GM18858 (cell line): ENCODE measurements at regions not wholly inside any gene's neighbourhood (a gene's known extent, or its start where the extent isn't known, plus 50 kb on each side); places are given as distances from the start of the nearest gene placed in this dataset.

ENCODE experiments used
- ATAC-seq: cut with Tn5 transposase; IDR thresholded peaks from one replicate; pipeline ENCODE4 v1.9.1; 2021; ENCODE audit not compliant: unreplicated experiment

DNA sequence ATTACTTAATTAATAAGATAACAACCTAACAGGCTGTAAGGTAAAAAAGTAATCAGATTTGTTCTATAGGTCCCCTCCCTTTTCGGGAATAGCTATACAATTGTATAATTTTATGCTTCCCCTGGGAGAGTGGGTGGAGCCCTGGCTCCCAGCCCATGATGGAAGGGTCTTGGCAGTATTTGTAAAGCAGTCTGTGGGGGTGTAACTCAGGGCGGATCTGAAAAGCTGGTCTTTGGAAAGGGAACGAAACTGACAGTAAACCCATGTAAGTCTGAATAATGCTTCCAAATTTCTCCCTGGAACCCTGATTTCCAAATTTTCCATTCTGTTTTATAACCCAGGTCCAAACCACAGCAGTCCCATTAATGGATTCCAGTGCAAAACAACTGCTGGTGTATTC is 110.4 kb downstream of the DAD1 start:
- no peak for ATAC-seq

DNA sequence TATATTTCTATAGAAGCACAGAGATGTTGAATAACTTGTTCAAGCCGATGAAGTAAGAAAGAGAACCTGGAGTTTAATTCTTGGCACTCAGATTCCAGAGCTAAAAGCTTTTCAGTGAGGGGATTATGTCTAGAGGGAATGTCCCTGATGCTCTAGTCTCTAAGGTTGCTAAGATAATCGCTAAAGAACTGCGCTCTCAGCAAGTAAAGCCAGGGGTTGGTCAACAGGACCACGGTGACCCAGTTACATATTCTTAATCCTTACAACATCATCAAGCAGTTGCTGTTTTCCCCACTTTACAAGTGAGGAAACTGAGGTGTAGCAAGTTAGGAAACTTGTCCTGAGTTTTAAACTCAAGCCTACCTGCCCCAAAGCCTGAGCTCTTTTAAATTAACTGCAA is 110.8 kb downstream of the DAD1 start:
- ATAC-seq, result no peak

DNA sequence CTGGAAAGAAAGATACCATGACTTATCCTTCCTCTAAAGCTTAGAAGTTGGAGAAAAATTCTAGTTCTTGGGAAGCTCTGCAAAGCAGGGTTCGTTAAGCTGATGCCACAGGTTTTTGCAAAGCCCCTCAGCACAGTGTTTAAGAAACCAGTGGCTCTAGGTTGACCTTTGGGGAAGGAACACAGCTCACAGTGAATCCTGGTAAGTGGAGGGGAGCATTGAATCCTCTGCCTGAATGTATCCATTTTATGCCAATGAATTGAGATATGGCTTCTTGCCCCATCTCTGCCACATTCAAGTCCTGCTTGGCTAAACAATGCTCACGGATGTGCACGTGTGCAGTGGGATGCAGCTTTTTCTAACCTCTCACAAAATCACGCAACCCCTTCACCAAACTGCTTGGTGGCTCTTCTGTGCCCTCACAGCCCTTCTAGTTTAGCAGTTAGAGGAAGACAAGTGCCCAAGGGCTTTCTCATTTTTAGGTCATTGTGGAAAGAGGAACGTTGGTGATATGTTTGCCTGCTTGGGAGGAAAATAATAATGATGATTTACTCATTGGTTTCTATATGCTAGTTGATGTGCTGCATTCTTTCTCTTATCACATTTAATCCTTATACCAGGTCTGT is 111.3 kb downstream of the DAD1 start:
- ATAC-seq, result no peak

DNA sequence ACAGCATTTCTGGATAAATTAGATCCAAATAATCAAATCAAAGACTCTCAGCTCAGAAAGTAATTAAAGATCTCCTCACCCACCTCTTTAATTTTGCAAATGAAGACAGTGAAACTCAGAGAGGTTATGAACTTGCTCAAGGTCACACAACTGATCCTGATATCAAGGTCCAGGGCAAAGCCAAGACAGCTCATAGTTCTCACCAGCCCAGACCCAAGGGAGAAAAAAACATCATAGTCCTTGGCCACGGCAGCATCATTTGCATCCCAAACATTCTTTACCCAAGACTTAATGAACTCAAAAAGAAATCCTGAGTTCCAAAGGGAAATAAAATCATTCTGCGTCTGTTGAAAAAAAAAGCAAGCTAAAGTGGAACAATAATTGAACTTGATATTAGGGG is 112.1 kb downstream of the DAD1 start:
- ATAC-seq, result no peak

DNA sequence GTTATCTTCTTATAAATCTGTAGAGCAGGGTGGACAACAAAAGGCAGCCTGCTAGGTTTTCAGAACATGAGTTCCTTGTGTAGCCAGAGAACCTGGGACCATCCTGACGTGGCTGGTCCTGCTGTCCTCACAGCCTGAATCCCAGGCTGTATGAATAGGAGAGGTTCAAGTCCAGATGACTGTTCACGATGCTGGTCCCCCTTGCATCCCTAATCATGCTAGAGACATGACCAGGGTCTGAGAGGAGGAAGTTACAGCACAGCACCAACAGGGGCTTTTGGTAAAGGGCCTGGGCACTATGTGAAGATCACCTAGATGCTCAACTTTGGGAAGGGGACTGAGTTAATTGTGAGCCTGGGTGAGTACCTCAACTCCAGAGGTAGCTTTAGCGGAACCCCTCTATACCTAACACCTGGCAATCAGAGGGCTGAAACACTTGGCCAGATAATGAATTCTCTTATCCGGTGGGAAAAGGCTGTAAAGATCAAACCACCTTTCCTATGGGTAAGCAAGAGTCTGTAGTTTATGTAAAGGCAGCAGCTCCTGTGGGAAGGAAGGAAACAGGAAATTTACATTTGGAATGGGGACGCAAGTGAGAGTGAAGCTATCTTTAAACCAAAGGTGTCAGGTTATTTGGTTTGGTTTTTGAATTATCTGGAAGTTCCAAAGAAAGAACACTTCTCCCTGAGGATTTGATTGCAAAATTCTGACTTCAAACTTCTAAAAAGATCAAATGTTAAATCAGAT is 112.8 kb downstream of the DAD1 start:
- no peak for ATAC-seq

DNA sequence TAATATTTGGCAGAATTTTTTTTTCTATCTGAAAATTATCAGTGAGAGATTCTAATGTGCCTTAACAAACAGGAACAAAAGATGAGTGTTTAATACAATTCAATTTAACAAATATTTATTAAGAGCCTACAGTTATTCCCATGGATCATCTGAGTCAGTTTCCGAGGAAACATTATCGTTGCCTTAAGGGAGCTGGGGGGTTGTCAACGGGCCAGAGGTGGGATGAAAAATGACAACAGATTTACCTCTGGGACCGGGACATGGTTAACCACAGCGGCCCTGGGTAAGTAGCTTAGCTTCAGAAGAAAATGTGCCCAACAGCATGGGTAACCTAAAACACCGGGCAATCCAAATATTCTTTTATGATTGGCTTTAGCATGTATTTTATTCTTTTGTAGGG is 113.6 kb downstream of the DAD1 start:
- no peak for ATAC-seq

DNA sequence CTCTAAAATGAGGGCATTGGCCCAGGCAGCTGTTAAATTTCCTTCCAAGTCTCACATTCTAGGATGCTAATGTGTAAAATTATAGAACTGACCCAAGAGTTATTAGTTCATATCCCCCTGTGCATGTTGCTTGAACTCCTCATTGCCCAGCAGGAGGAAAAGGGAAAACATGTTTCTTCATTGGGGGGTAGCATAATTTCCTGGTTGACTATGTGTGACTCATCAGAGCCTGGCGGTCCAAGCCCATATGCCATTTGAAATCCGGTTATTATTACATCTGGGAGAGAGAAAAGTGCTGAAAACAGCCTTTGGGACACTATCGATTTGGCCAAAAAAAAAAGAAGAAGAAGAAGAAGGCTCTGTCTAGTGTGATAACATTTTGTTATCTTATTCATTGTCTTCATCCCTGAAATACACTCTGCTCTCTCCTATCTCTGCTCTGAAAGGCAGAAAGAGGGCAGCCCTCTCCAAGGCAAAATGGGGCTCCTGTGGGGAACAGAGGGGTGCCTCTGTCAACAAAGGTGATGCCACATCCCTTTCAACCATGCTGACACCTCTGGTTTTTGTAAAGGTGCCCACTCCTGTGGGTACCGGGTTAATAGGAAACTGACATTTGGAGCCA is 114.2 kb downstream of the DAD1 start:
- no peak for ATAC-seq

DNA sequence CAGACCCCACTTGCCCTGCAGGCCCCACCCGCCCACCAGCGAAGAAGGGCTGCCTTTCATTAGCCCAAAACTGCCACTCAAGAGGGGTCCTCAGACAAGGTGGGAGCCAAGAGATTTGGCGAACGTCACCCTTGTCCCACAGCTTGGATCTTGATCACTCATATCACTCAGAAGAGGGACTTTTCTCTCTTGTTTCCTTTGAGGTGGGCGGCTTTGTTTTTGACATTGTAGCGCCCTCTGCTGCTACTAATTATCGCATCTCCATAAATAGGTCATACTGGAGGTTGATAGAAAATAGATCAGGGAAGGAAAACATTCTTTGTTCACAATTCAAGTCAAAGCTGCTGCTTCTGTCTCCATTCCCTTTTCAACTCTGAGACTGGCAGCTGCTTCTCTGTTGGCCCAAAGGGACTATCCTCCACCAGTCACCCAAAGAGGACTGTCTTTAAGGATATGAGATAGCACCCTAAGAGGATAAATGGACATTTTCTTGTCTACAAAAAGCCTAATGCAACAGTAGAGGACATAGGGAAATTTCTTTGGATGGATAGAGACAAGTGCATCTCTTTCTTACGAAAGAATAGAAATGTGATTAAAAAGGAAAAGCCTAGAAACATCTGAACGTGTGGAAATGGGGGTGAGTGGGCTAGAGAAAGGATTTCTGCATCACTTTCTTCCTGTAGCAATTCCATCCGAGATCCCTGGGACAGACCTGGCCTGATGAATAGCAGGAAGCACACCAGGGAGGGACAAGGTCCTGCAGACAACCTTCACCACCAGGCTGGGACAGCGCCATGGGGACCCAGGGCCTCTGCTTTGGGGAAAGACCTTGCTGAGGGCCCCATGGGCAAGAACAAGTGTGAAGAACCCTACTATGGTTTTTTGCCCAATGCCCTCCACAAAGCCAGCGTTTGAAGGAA is 115.8 kb downstream of the DAD1 start:
- ATAC-seq, result peak; percentile 53

DNA sequence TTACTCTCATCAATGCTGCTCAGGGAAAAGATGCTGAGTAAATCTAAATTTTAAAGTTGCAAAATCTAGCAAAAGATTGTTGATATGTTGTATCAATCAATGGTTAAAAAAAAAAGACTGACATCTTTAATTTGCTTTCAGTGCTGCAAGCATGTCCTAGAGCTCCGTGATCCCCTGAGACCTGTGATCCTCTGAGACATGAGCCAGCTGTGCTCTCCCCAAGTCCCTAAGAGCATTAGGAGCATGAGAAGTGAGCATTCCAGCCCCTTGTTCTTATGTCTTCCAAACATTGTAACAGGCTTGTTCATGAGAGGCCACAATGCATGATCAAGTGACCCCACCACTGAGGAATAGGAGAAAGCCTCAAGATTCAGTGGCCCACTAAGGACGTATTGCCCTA is 116.6 kb downstream of the DAD1 start:
- ATAC-seq, result no peak

DNA sequence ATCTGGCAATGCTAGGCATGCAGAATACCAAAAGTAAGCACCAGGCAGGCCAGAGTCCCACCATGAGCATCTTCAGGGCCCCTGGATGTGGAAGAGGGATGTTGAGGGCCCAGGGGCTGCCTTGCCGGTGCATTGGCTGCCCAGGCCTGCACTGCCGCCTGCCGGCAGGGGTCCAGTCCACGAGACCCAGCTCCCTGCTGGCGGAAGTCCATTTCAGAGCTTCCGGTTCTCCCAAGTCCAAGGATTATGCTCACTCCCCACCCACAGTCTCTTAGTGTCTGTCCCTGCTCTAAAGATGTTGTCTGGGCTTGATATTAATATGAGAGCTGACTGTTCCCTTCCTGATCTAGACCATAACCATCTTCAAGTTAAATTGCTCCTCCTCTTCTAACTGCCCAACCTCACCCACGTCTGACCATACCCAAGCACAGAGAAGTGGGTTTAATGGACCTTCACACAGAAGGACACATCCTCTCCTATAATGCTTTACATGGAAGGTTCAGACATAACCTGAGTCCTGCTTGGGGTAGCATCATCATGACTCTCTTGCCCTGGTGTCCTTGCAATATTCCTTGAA is 117.4 kb downstream of the DAD1 start:
- ATAC-seq, result no peak

DNA sequence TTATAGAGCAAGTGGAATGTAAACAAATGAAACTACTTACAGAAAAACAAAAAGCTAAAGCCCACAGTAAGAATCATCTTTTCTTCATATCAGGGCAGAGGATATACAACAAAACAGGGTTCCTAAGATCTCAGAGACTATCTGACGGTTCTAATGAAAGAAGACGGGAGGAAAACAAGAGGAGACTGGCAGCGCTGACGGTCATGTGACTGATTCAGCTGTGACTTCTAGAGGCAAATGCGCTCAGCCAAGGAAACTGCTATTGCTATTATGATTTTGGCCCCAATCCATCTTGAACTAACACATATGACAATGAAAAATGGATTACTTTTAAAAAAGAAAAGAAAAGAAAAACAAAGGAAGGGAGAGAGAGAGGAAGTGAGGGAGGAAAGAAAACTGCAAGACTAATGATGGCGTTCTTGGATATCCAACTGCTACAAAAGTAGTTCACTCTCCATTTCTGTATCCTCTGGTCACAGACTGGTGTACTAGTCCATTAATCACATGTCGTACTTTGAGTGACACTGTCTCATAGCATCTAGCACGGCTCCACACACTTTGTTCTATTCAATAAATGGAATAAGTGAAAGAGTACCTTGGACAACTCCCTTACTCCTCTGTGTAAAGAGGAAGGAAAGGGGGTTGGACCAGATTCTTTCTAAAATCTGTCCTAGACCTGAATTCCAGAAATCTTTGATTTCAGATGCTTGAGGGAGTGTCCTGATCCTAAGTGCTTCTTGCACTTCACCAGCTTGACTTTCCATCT is 119.3 kb downstream of the DAD1 start:
- no peak for ATAC-seq

DNA sequence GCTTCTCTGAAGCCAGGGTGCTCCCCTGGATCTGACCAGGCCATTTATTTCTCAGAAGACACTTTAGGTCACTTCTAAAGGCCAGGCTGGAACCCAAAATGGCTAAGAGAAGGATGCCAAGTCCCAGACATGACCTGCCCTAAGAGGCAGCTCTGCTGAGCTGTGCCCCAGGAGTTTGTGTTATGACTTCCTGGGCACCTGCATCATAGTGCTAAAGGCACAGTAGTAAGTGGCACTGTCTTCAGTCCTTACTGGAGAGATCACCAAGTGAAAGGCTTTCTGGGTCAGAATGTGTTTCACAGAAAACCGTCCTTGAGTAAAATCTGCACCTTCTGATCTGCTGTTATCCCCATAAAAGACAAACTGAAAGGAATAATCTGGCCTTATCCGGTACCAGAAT is 120.2 kb downstream of the DAD1 start:
- no peak for ATAC-seq

DNA sequence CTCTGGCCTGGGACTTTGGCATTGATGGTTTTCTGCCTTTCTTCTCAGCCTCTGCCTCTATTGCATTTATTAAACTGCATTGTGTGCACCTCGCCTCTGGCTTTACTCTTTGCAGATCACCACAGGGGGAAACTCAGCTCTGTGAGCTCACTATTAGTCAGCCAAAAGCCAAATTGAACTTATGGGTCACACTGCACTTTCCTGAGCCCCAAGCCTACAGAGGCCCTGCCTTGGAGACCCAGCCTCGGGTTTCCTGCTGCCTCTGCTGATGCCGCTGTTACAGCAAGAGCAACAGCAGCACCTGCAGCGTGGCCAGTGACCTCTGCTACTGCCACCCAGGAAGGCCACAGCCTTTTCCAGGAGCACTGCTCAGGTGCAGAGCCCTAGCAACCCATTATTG is 122.5 kb downstream of the DAD1 start:
- ATAC-seq, result no peak

DNA sequence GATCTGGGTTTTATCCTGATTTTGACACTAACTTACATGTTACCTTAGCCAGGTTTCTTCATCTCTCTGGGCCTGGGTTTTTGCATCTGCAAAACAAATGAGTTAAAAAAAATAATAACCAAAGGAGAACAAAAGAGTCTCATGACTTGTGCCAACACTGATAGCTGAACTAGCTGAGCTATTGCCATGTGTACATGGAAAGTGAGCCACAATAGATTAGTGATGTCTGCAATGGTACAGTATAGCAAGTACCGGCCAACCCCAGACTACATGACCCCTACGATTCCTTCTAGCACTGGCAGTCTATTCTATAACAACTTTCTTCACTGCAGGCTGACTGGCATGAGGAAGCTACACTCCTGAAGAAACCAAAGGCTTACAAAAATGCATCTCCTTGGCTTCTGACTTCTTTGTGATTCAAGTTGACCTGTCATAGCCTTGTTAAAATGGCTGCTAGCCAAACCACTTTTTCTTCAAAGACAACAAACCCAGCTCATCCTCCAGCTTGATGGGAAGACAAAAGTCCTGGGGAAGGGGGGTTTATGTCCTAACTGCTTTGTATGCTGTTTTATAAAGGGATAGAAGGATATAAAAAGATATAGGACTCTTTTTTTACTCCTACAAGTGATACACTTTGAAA is 123.7 kb downstream of the DAD1 start:
- peak; percentile 2 for ATAC-seq

DNA sequence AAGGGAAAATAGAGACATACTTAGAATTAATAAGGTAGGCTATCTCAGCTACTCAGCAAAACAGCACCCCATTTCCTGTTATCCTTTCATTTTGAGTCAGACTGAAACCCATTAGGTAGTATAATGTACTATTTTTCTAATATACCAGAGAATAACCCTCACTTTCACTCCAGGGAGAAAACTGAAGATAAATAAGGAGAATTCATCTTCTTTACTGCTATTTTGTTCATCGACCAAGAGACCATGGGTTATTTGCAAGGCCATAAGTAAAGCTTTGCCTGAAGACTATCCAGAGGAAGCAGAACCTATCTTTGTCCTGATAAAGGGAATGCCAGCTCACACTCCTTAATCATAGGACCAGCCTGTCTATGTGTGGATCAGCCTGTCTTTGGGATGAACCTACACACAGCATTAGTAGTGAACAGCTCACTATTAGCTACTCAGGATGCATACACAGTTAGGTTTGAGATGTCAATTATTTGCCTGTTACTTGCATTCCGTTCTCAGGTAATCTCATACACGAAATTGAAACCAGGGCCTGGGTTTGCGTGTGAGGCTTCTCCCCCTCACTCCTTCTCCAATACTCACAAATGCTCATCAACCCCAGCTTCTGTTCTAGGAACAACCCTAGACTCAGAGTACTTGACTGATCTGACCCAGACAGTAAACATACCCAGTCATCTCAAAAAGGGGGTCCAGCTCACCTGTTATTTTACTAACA is 124.4 kb downstream of the DAD1 start:
- peak; percentile 58 for ATAC-seq

DNA sequence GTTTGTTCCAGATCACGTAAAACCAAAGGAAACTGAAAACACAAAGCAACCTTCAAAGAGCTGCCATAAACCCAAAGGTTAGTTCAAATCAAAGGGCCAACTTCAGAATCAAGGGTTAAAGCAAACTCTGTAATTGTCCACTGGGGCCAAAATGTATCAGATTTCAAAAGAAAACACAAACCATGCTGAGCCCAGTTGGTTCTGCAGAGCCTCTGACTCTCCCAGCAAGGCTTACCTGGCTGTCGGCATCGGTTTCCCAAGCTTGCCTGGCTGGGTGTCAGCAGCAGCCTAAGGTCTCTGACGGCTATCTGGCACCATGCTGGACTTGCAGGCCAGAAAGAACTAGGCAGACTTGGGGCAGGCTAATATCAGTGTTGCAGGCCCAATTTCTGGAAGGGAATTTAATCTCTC is 125.3 kb downstream of the DAD1 start:
- no peak for ATAC-seq

DNA sequence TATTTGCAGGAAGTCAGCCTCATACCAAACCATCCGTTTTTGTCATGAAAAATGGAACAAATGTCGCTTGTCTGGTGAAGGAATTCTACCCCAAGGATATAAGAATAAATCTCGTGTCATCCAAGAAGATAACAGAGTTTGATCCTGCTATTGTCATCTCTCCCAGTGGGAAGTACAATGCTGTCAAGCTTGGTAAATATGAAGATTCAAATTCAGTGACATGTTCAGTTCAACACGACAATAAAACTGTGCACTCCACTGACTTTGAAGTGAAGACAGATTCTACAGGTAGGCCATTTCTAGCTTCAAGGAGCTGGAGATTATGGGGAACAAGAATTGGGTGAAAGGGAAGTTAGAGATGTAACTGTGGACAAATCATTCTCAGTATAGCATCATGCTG is 126.1 kb downstream of the DAD1 start:
- ATAC-seq, result no peak

DNA sequence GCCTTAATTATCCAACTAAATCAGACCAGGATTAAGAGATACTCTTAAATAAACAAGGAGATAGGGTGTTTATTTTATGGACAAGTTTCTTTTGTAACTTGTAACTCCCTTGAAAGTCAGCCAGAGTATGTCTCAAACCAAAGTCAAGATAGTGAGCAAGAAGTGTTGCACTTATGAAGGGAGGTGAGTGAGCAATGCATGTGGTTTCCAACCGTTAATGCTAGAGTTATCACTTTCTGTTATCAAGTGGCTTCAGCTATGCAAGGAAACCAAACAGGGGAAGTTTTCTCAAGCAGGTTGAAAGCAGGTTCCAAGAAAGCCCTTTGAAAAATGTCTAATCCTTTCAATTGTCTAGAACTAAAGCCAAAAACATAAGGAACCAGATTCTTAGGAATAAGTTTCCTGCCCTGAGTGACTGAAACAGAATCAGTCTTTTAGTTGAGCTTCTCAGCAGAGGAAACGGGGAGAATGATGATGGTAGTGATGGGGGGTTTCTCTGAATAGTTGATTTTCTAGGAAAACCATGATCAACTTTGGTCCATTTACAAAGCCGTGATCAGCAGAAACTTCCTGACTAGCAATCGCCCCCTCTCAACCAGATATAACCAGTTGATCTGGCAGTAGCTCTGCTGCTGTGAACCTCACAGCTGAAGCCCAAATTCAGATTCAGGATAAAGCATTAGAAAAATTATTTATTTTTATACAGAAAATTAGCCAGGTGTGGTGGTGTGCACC is 128.4 kb downstream of the DAD1 start:
- no peak for ATAC-seq

DNA sequence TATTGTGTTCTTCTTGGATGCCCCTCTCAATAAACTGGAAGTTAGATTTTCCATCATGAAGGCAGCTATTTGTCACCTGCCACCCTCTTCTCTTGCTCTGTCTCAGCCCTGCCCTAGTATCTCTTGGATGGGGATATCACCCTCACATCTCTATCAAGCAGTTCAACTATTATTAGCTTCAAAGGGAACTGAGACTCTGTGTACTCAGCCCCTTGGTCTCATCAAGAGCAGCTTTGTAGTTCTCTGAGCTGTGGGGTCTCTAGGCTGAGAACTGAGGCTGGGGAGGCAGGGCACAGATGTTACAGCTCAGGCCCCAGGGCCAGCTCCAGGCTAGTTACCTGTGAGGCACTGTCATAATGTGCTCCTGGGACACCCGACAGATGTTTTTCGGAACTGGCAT is 130.3 kb downstream of the DAD1 start:
- ATAC-seq, result no peak
